ENCODE measurements at regions not wholly inside any gene's neighbourhood (a gene's known extent, or its start where the extent isn't known, plus 50 kb on each side); places are given as distances from the start of the nearest gene placed in this dataset.

DNA sequence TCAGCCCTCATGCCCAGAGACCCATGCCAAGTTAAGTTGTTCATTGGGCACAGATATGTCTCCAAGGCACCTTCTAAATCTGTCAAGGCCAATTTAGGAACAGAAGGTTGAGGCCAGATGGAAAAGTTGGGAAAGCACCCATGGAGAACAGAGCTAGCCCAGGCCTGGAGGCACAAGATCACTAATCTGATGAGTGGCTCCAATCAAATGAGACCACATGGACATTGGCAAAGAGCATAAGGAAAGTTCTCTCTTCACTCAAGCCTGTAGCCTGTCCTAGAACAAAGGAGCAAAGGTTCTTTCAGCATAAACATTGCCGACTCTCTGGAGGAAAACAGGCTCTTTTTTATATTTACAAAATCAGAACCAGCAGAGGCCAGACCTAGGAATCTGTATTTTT, 154.8 kb downstream of the RNF152 start:
- no peak for DNase-seq (ENCODE audit: extremely low spot score in 2 of 2)
- Histone ChIP-seq H3K27me3 (no peaks in the 10 kb centered on the region), H3K36me3 (no peaks in the 10 kb centered on the region), H3K9me3 (no peaks in the 10 kb centered on the region), H3K27ac (peak overlapping the region; percentile 66), H3K4me3 (no peak overlapping the region), H3K4me1 (peaks cover 24% of the 10 kb centered on the region)
- TF ChIP-seq POLR2AphosphoS5 (IDR thresholded peaks at IDR 0.05; ENCODE audit: insufficient read depth in 1 of 2, low read depth in 1 of 2) (peak in 1 of 2 donors; percentile 21), POLR2A (IDR thresholded peaks at IDR 0.05) (no peak), CTCF (IDR thresholded peaks at IDR 0.05) (no peak)
- intact Hi-C loops (cut with DNase I): no loop called here

GRCh38 chr18:61736133-61736532, 156.7 kb downstream of the RNF152 start:
- TF ChIP-seq CTCF (IDR thresholded peaks at IDR 0.05) (no peak), POLR2A (IDR thresholded peaks at IDR 0.05) (no peak), POLR2AphosphoS5 (IDR thresholded peaks at IDR 0.05; ENCODE audit: insufficient read depth in 1 of 2, low read depth in 1 of 2) (no peak)
- intact Hi-C loops (cut with DNase I): no loop called here
- peak overlapping the region; percentile 66 for H3K27ac ChIP-seq

GRCh38 chr18:61735564-61736102, 157.2 kb downstream of the RNF152 start:
- no peak overlapping the region for H3K27ac ChIP-seq
- no peaks in the 10 kb centered on the region for H3K27me3 ChIP-seq
- peaks cover 27% of the 10 kb centered on the region for H3K4me1 ChIP-seq
- H3K36me3 ChIP-seq: no peaks in the 10 kb centered on the region
- no peak for TF ChIP-seq POLR2AphosphoS5 (IDR thresholded peaks at IDR 0.05; ENCODE audit: insufficient read depth in 1 of 2, low read depth in 1 of 2)
- no peak for TF ChIP-seq CTCF (IDR thresholded peaks at IDR 0.05)
- no peak for TF ChIP-seq POLR2A (IDR thresholded peaks at IDR 0.05)
- no peak overlapping the region for H3K4me3 ChIP-seq
- H3K9me3 ChIP-seq: no peaks in the 10 kb centered on the region
- no peak for DNase-seq (ENCODE audit: extremely low spot score in 2 of 2)
- intact Hi-C loops (cut with DNase I): no loop called here

More at GRCh38 chr18:61736133-61736532, 156.7 kb downstream of the RNF152 start:
- no peaks in the 10 kb centered on the region for H3K27me3 ChIP-seq
- no peak overlapping the region for H3K4me3 ChIP-seq
- H3K9me3 ChIP-seq: no peaks in the 10 kb centered on the region
- peaks cover 27% of the 10 kb centered on the region for H3K4me1 ChIP-seq
- no peak for DNase-seq (ENCODE audit: extremely low spot score in 2 of 2)
- no peaks in the 10 kb centered on the region for H3K36me3 ChIP-seq

DNA sequence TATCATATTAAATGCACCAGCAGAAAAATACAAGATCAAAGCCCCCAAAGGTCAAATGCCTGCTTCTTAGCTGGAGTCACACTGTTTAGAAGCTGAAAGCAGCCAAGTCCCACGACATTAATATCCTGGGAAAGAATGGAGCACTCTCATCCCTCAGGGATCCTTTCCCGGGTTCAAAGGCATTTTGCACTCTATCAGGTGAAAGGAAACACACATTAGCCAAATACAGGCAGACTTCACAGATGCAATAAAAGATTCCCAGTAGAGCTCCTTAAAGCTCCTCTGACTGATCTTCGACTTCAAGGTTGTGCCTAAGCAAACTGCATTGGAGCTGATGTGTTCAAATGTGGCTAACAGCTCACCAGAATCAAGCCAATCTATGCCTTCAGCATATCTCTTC, 158.4 kb downstream of the RNF152 start:
- Histone ChIP-seq H3K4me1 (peaks cover 27% of the 10 kb centered on the region), H3K36me3 (no peaks in the 10 kb centered on the region), H3K4me3 (no peak overlapping the region), H3K27me3 (no peaks in the 10 kb centered on the region), H3K9me3 (no peaks in the 10 kb centered on the region), H3K27ac (peak overlapping the region; percentile 67)
- DNase-seq (ENCODE audit: extremely low spot score in 2 of 2): no peak
- no peak for TF ChIP-seq CTCF (IDR thresholded peaks at IDR 0.05)
- TF ChIP-seq POLR2AphosphoS5 (IDR thresholded peaks at IDR 0.05; ENCODE audit: insufficient read depth in 1 of 2, low read depth in 1 of 2): no peak
- no peak for TF ChIP-seq POLR2A (IDR thresholded peaks at IDR 0.05)
- intact Hi-C loops (cut with DNase I): loop anchor here (5.0 kb wide), 1 partner anchor 158 kb away; the partner anchor contains the start of gene RNF152

DNA sequence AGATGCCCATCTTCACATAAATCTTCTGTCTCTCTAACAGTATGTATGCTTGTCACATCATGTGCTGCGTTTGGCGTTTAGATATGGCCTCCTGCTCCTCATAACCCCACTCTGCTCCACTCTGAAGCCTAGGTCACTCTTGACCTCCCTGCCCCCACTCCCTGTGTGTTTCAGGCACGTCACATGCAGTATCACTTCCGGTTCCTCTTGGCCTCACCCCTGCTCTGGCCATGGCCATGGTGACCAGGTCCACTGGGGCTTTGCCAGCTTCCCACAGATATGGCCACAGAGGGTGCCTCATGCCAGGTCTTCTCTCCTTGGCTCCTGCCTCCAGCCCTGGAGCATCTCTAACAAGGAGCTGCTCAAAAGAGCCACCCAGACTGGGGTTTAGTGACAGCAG, 160.0 kb downstream of the RNF152 start:
- DNase-seq (ENCODE audit: extremely low spot score in 2 of 2): no peak
- H3K27me3 ChIP-seq: no peaks in the 10 kb centered on the region
- H3K4me1 ChIP-seq: peaks cover 27% of the 10 kb centered on the region
- peak overlapping the region; percentile 72 for H3K27ac ChIP-seq
- no peak overlapping the region for H3K4me3 ChIP-seq
- H3K9me3 ChIP-seq: no peaks in the 10 kb centered on the region
- TF ChIP-seq POLR2A (IDR thresholded peaks at IDR 0.05) (no peak), CTCF (IDR thresholded peaks at IDR 0.05) (no peak), POLR2AphosphoS5 (IDR thresholded peaks at IDR 0.05; ENCODE audit: insufficient read depth in 1 of 2, low read depth in 1 of 2) (no peak)
- intact Hi-C loops (cut with DNase I): loop anchor here (5.0 kb wide), 1 partner anchor 159 kb away; the partner anchor contains the start of gene RNF152
- H3K36me3 ChIP-seq: no peaks in the 10 kb centered on the region

Measured in vagina (tissue), 2 donors.